ENCODE measurements at regions not wholly inside any gene's neighbourhood (a gene's known extent, or its start where the extent isn't known, plus 50 kb on each side); places are given as distances from the start of the nearest gene placed in this dataset.

DNA sequence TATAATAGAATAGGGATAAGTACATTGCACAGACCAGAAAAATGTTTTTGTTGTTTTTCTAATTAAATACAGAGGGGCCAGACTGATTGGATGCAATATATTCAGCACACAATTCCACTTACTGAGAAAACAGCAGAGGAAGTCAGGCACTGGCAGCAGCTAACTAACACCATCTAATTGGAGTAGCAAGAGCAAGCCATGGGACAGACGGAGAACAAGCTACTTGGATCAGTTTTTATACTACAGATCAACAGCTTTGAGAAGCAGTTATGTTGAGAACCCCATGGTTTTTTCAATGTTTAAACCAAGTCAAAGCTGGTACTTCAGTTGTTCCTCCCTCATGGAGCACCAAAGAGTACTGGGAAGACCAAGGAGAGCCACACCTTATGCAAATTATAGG lies 1249.4 kb downstream of the LRFN5 start:
- TF ChIP-seq, protein P1, sequence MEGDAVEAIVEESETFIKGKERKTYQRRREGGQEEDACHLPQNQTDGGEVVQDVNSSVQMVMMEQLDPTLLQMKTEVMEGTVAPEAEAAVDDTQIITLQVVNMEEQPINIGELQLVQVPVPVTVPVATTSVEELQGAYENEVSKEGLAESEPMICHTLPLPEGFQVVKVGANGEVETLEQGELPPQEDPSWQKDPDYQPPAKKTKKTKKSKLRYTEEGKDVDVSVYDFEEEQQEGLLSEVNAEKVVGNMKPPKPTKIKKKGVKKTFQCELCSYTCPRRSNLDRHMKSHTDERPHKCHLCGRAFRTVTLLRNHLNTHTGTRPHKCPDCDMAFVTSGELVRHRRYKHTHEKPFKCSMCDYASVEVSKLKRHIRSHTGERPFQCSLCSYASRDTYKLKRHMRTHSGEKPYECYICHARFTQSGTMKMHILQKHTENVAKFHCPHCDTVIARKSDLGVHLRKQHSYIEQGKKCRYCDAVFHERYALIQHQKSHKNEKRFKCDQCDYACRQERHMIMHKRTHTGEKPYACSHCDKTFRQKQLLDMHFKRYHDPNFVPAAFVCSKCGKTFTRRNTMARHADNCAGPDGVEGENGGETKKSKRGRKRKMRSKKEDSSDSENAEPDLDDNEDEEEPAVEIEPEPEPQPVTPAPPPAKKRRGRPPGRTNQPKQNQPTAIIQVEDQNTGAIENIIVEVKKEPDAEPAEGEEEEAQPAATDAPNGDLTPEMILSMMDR (IDR thresholded peaks at IDR 0.05), result no peak
- TF ChIP-seq EZH2 (IDR thresholded peaks at IDR 0.05; ENCODE audit: borderline replicate concordance, insufficient read depth, low read depth, low read length, poor library complexity, severe bottlenecking), result no peak

Measured in B cell (primary cell).